Stimulated activated CD4-positive, alpha-beta T cell treated with anti-CD3 and anti-CD28 coated beads, Interleukin-15, amount 100 ng/mL, for 24 hours (primary cell): ENCODE measurements at regions not wholly inside any gene's neighbourhood (a gene's known extent, or its start where the extent isn't known, plus 50 kb on each side); places are given as distances from the start of the nearest gene placed in this dataset.

ENCODE experiments used
- DNase-seq: peaks from one replicate; pipeline ENCODE4 v3.0.0-alpha.2; 2020

DNA sequence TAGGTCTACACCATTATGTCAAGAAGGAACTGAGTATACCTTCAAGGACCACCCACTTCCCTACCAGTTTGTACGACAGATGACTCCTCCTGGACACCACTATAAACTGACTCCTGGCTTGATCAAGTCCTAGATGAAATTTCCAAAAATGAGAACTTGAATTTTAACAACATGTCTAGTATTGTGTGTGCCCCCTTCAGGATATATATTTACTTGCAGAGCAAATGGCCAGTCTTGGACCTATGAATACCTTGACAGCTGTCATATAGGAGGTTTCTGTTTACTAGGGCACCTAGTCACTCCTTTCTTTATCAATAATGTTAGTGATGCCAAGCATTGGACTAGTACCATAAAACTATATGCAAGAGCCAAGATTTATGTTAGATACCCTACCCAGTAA is 94.1 kb upstream of the TMEM26 start:
- DNase-seq, result no peak

DNA sequence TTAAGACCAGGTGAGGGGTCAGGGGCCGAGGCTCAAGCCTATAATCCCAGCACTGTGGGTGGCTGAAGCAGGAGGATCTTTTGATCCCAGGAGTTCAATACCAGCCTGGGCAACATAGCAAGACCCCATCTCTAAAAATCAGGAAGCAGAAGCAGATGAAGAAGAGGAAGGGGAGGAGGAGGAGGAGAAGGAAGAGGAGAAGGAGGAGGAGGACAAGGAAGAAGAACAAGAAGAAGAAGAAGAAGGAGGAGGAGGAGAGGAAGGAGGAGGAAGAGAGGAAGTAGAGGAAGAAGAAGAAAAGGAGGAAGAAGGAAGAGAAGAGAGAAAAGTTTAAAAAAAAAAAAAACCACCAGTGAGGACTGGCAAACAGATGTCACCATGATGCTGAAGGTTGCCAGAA is 92.0 kb upstream of the TMEM26 start:
- DNase-seq, result no peak

DNA sequence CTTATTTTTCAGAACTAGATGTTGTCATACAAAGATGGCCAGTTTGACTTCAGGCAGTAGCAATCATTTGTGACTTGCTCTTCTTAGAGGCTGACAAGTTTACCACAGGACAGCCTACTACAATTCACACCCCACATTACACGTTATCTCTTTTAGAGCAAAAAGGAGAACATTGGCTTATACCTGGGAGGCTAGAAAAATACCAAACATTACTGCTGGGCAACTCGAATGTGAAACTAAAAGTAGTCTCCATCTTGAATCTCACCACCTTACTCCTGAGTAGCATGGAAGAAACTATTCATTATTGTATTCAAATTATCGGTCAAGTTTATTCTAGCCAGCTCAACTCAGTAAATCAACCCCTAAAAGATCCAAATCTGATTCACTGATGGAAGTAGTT is 90.7 kb upstream of the TMEM26 start:
- DNase-seq, result no peak

DNA sequence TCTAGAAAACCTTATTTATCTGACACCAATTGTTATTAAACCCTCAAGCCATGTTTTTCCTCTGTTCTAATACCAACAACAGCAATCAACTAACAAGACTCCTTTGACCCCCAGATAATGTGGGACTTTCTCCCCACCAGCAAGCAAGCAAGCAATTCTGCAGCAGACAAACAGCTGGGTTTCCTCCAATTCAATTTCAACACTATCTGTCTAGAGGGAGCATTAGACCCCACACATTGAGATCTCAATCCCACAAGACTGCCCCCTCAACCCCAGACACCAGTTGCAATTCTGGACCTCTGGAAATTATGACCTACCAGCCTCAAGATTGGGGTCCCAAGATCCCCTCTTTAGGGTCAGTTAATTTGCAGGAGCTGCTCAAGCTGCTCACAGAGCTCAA is 89.4 kb upstream of the TMEM26 start:
- DNase-seq, result no peak

DNA sequence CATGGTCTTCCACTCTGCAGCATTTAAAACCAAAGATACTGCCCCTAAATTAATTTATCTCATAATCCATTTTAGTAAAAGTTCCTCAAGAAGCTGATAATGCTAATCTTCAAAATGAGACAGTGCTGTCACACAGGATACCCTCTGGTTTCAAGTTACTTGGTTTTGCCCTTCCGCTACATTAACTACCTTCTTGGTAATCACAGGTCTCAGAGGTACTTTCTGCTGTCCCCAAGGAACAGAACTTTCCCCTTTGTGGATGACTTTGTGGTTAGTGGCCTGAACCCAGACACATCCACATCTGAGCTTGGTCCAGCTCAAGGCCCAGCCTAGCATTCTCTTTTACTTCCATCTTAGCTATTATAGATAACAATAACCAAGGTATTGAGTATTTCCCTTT is 88.8 kb upstream of the TMEM26 start:
- DNase-seq, result no peak

DNA sequence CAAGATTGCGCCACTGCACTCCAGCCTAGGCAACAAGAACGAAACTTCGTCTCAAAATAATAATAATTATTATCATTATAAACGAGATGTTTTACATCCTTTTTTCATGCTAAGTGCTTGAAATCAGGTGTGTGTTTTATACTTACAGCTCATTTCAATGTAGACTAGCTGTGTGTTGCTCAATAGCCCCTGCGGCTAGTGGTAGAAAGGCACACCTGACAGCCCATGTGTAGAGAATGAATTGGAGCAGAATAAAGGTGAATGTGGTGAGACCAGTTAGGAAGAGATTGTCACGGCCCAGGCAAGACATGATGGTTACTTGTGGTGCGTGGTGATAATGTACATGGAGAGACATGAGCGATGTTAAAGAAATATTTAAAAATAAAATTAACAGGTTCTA is 86.7 kb upstream of the TMEM26 start:
- no peak for DNase-seq

DNA sequence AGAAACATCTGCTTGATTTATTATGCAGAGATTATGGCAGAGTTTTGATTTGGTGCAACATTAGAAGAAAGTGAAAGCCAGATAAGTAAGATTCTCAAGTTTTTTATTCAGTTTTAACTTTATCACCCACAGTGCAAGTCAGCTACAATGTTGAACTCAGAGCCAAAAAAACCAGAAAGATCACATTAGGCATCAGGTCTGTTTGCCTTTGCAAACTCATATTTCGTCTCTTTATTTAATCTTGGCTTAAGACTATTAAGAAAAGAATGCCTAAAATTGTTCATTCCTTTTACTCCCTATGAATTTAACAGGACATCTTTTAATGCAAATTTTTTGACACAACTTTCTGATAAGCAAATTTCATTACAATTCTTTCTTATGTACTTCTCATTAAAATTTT is 76.0 kb upstream of the TMEM26 start:
- no peak for DNase-seq

DNA sequence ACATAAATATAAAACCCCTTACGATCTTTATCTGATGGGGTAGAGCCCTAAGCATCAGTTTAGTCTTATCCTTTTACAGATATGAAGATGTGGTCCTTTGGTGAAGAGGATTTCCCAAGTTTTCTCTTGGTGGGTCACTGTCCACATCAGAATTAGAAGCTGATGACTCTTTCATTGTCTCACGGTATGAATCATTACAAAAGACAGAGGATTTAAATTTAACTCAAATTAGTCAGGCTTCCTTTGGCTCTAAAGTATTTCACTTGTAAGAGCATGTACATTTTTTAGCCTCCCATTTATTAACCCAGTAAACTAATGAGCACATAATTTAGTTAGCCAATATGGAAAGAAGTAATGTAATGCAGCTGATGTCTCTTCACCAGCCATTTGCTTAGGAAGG is 49.9 kb upstream of the TMEM26 start:
- no peak for DNase-seq
